Type B pancreatic cell (in vitro differentiated cells): ENCODE measurements at regions not wholly inside any gene's neighbourhood (a gene's known extent, or its start where the extent isn't known, plus 50 kb on each side); places are given as distances from the start of the nearest gene placed in this dataset.

ENCODE experiments used
- DNase-seq: peaks from one replicate; pipeline ENCODE4 v3.0.0; 2021; ENCODE audit warnings: mixed read lengths; ENCODE audit not compliant: unreplicated experiment; ENCODE audit errors: extremely low spot score
- H3K27ac Mint-ChIP-seq: 2 replicates; pipeline ENCODE4 v1.8.0; 2021; ENCODE audit warnings: mild to moderate bottlenecking, mixed read lengths
- H3K27me3 Mint-ChIP-seq: 2 replicates; pipeline ENCODE4 v1.8.0; 2021; ENCODE audit warnings: mixed read lengths
- H3K36me3 Mint-ChIP-seq: 2 replicates; pipeline ENCODE4 v1.8.0; 2021; ENCODE audit warnings: mixed read lengths
- H3K4me1 Mint-ChIP-seq: one replicate; pipeline ENCODE4 v1.8.0; 2021; ENCODE audit warnings: mixed read lengths; ENCODE audit not compliant: unreplicated experiment
- H3K4me3 Mint-ChIP-seq: 2 replicates; pipeline ENCODE4 v1.8.0; 2021; ENCODE audit warnings: mild to moderate bottlenecking, mixed read lengths
- H3K9me3 Mint-ChIP-seq: 2 replicates; pipeline ENCODE4 v1.8.0; 2021; ENCODE audit warnings: mixed read lengths
- CTCF ChIP-seq: fragments of 200-600 bp; sonication (generic); conservative IDR thresholded peaks from 2 replicates; pipeline ENCODE4 v1.5.0; 2021; ENCODE audit warnings: antibody characterized with exemption, mild to moderate bottlenecking

DNA sequence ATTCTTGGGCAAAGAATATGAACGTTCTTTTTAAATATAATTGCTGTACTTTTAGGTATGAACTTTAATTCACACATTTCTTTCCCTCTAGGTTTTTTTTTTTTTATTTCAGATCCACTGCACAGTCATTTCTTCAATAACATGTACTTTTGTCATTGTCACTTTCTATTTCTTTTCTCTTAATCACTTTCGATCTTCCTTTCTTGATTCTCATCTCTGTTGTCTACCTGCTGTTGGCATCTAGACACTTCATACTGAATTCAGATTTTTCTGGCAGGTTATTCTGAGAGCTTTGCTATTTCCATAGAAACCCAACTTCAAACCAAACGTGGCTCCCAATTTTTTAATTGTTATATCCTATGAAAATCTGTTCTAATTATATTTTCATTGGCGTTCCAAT is 211.7 kb upstream of the KLF6 start:
- no peak overlapping the region for H3K27ac Mint-ChIP-seq
- H3K36me3 Mint-ChIP-seq: no peaks in the 10 kb centered on the region
- peaks cover 31% of the 10 kb centered on the region for H3K4me1 Mint-ChIP-seq
- H3K9me3 Mint-ChIP-seq: peaks cover 10% of the 10 kb centered on the region
- no peak overlapping the region for H3K4me3 Mint-ChIP-seq
- no peaks in the 10 kb centered on the region for H3K27me3 Mint-ChIP-seq
- TF ChIP-seq CTCF: no peak
- DNase-seq: no peak

DNA sequence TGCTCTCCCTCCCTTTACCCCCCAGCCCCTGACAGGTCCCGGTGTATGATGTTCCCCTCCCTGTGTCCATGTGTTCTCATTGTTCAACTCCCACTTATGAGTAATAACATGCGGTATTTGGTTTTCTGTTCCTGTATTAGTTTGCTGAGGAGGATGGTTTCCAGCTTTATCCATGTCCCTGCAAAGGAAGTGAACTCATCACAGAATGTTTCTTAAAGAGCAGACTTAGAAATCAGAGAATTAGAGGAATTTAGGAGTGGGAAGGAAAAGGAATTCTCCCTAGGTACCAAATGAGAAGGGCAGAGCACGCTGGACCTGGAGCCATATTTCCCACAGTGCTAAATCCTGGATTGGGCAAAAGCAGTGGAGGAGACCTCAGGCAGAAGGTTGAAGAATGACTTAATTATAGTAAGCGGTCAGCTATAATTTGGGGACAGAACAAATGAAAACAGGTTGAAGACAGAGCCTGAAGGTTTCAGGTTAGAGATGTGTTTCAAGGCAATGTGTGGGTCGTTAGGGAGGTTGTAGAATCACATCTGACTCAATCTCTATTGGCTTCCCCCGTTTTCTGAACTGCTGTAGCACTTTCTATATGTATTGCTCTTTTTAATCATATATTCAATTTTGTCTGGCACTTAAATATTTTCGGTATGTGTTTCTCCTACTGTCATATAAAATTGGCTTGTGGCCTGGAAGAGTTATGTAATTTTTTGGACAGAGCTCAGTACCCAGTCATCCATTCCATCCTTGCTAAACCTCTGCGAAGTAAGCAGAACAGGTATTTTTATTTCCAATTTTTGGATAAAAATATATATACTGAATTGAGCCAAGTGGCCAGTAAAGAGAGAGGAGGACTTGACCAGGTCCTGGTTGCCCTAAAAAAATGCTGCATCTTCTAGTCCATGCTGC is 210.5 kb upstream of the KLF6 start:
- H3K27ac Mint-ChIP-seq: no peak overlapping the region
- H3K36me3 Mint-ChIP-seq: no peaks in the 10 kb centered on the region
- DNase-seq: no peak
- H3K9me3 Mint-ChIP-seq: peaks cover 5% of the 10 kb centered on the region
- H3K4me3 Mint-ChIP-seq: no peak overlapping the region
- peaks cover 33% of the 10 kb centered on the region for H3K4me1 Mint-ChIP-seq
- H3K27me3 Mint-ChIP-seq: no peaks in the 10 kb centered on the region
- TF ChIP-seq CTCF: no peak

DNA sequence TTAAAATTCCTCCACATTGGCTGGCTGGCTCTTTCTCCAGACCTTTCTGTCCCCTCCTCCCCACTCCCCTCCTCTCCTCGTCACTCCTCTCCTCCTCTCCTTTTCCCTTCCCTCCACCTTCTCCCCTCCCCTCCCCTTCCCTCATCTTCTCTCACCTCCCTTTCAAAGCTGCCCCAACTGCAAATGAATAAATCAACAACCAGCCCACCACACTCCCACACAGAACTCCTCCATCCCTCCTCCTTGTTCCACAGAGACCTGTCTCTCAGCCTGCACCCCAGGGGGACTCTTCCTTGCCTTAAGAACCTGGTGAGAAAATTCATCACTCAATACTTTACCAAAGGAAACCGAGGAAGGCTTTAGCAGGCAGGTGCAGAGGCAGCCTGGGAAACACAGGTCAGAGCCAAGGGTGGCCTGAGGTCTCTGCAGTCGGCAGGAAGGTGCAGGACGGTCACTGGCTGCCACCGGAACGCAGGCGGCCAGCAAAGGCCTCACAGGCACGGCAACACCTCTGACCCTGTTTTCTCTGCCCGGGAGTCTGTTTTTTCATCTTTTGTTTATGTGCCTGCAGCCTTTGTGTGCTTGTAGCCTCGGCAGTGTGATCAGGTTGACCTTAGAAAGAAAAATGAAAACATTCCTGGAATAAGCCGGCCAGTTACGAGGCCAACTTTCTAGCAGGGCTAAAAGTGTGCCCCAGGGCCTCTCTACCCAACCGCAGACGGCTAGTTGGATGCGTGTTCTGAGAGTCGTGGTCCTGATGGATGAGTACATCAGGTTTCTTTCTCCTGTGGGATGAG is 207.6 kb upstream of the KLF6 start:
- peaks cover 5% of the 10 kb centered on the region for H3K9me3 Mint-ChIP-seq
- H3K27ac Mint-ChIP-seq: peak overlapping the region; percentile 75
- peak overlapping the region; percentile 55 for H3K4me3 Mint-ChIP-seq
- no peaks in the 10 kb centered on the region for H3K36me3 Mint-ChIP-seq
- no peak for TF ChIP-seq CTCF
- no peak for DNase-seq
- peaks cover 44% of the 10 kb centered on the region for H3K4me1 Mint-ChIP-seq
- H3K27me3 Mint-ChIP-seq: no peaks in the 10 kb centered on the region

DNA sequence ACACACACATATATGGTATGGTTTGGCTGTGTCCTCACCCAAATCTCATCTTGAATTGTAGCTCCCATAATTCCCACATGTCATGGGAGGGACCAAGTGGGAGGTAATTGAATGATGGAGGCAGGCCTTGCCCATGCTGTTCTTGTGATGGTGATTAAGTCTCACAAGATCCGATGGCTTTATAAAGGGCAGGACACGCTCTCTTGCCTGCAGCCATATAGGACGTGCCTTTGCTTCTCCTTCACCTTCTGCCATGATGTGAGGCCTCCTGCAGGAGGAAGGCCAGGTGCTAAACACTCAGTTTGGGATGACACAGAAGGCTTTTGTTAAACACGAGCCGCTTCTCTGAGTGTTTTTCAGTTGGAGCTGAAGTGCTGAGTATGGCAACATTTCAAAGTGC is 205.3 kb upstream of the KLF6 start:
- Mint-ChIP-seq H3K9me3 (peaks cover 5% of the 10 kb centered on the region), H3K27me3 (no peaks in the 10 kb centered on the region), H3K36me3 (no peaks in the 10 kb centered on the region), H3K27ac (no peak overlapping the region), H3K4me3 (no peak overlapping the region), H3K4me1 (peaks cover 45% of the 10 kb centered on the region)
- TF ChIP-seq CTCF: no peak
- no peak for DNase-seq

DNA sequence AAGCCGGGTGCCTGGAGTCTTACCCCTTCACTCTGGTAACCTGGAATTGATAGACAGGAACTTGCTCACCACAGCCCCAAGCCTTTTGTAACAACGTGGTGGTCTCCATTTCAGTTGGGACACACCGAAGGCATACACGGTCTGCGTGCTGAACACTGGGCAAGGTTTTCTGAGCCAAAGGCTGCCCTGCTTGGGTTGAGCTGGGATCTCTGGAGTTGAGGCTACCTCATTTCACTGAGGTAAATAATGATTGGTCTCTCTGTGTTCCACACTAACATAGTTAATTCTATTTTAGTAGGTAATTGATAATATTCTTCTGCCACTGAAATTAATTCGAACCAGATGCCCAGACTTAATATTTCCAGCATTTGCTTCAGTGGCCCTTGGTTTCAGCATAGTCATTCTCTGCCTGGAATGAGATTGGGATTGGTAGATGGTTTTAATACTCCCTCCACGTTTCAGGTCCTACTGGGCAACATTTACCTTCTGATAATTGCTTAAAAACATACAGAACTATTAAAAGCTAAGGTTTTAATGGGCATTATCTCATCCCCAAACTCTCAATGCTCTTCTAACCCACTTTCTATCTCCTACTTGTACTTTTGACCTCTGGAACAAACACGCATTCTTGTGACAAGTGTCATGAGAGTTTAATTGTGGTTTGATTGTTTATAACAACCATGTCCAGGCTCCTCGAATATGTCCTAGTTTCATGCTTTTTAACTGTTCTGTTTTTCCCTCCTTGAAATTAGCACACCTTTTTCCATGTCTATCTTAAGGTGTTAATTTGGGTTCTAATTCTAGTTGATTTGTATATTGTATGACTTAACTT is 202.3 kb upstream of the KLF6 start:
- no peak for TF ChIP-seq CTCF
- H3K4me3 Mint-ChIP-seq: no peak overlapping the region
- no peak for DNase-seq
- no peaks in the 10 kb centered on the region for H3K36me3 Mint-ChIP-seq
- peaks cover 22% of the 10 kb centered on the region for H3K4me1 Mint-ChIP-seq
- no peak overlapping the region for H3K27ac Mint-ChIP-seq
- no peaks in the 10 kb centered on the region for H3K27me3 Mint-ChIP-seq
- H3K9me3 Mint-ChIP-seq: peaks cover 8% of the 10 kb centered on the region
